CD14-positive monocyte (primary cell): ENCODE measurements at regions not wholly inside any gene's neighbourhood (a gene's known extent, or its start where the extent isn't known, plus 50 kb on each side); places are given as distances from the start of the nearest gene placed in this dataset.

Source experiments
- DNase-seq, 3 donors: peaks; one replicate each; pipeline ENCODE4 v3.0.0-alpha.2; 2011 to 2022
- H2AFZ ChIP-seq: 2 replicates; pipeline ENCODE4 v1.6.0; 2012; ENCODE audit warnings: mild to moderate bottlenecking, low read depth, low read length, inconsistent platforms; ENCODE audit not compliant: insufficient read depth, poor library complexity, severe bottlenecking
- H3K27ac ChIP-seq, 2 donors: 1 replicate in 1 of 2; 2 replicates in 1 of 2; pipeline ENCODE4 v1.5.1; 2012 to 2013; ENCODE audit warnings: low read length in 2 of 2, control low read depth in 1 of 2, inconsistent platforms in 1 of 2, low read depth in 1 of 2, mild to moderate bottlenecking in 1 of 2
- H3K27me3 ChIP-seq, 2 donors: one replicate each; pipeline versions ENCODE4 v1.6.0 to v1.6.1; 2011 to 2013; ENCODE audit warnings: low read length in 2 of 2; ENCODE audit not compliant: control insufficient read depth in 2 of 2, insufficient read depth in 2 of 2
- H3K36me3 ChIP-seq, 2 donors: replicated peaks in 1 of 2; 1 replicate in 1 of 2; 2 replicates in 1 of 2; pipeline versions ENCODE4 v1.5.1 to v1.6.1; 2012 to 2013; ENCODE audit warnings: low read length in 2 of 2, control low read depth in 1 of 2, inconsistent platforms in 1 of 2, mild to moderate bottlenecking in 1 of 2; ENCODE audit not compliant: insufficient read depth in 2 of 2, control insufficient read depth in 1 of 2
- H3K4me1 ChIP-seq, 2 donors: 1 replicate in 1 of 2; 2 replicates in 1 of 2; pipeline versions ENCODE4 v1.5.1 to v1.6.1; 2012 to 2013; ENCODE audit warnings: low read length in 2 of 2, control low read depth in 1 of 2, inconsistent platforms in 1 of 2, mild to moderate bottlenecking in 1 of 2, moderate library complexity in 1 of 2; ENCODE audit not compliant: insufficient read depth in 2 of 2, control insufficient read depth in 1 of 2
- H3K4me2 ChIP-seq: replicated peaks from 2 replicates; pipeline ENCODE3; 2012; ENCODE audit warnings: low read length, moderate library complexity, mild to moderate bottlenecking; ENCODE audit not compliant: poor library complexity, severe bottlenecking; ENCODE audit errors: extremely low read depth
- H3K4me3 ChIP-seq, 3 experiments: fragments of 200-600 bp in 1 of 3; sonication (generic) in 1 of 3; replicated peaks in 1 of 3; 1 replicate in 2 of 3; 2 replicates in 1 of 3; pipeline ENCODE4 v1.5.1; 2011 to 2013; ENCODE audit warnings: low read length in 3 of 3, mild to moderate bottlenecking in 3 of 3, control low read depth in 2 of 3, low read depth in 2 of 3, inconsistent platforms in 1 of 3, moderate library complexity in 1 of 3
- H3K79me2 ChIP-seq: 2 replicates; pipeline ENCODE4 v1.6.0; 2012; ENCODE audit warnings: mild to moderate bottlenecking, control low read depth, inconsistent platforms, low read length, moderate library complexity; ENCODE audit not compliant: insufficient read depth
- H3K9ac ChIP-seq: 2 replicates; pipeline ENCODE4 v1.6.0; 2017; ENCODE audit warnings: low read length, mild to moderate bottlenecking; ENCODE audit not compliant: insufficient read depth, poor library complexity, severe bottlenecking
- H3K9me3 ChIP-seq, 2 donors: replicated peaks in 1 of 2; 1 replicate in 1 of 2; 2 replicates in 1 of 2; pipeline versions ENCODE4 v1.5.1 to v1.6.1; 2012 to 2013; ENCODE audit warnings: low read length in 2 of 2, control low read depth in 1 of 2; ENCODE audit not compliant: control insufficient read depth in 1 of 2, insufficient read depth in 1 of 2
- H4K20me1 ChIP-seq: 2 replicates; pipeline ENCODE4 v1.6.0; 2012; ENCODE audit warnings: mild to moderate bottlenecking, low read length, control low read depth, moderate library complexity; ENCODE audit not compliant: insufficient read depth
- H3K27ac Mint-ChIP-seq, 7 donors: one replicate each; pipeline ENCODE4 v1.8.0; 2020; ENCODE audit warnings: mild to moderate bottlenecking in 7 of 7, mixed read lengths in 7 of 7, moderate library complexity in 6 of 7, inconsistent platforms in 2 of 7
- H3K27me3 Mint-ChIP-seq, 3 donors: one replicate each; pipeline ENCODE4 v1.8.0; 2021 to 2022; ENCODE audit warnings: low read depth in 3 of 3, mild to moderate bottlenecking in 3 of 3, mixed read lengths in 3 of 3, moderate library complexity in 3 of 3, inconsistent platforms in 1 of 3
- H3K36me3 Mint-ChIP-seq, 2 donors: one replicate each; pipeline ENCODE4 v1.8.0; 2020; ENCODE audit warnings: mixed read lengths in 2 of 2, inconsistent platforms in 1 of 2, mild to moderate bottlenecking in 1 of 2
- H3K4me1 Mint-ChIP-seq: one replicate; pipeline ENCODE4 v1.8.0; 2020; ENCODE audit warnings: mild to moderate bottlenecking, mixed read lengths
- H3K4me3 Mint-ChIP-seq, 2 donors: one replicate each; pipeline ENCODE4 v1.8.0; 2020; ENCODE audit warnings: mild to moderate bottlenecking in 2 of 2, mixed read lengths in 2 of 2, moderate library complexity in 1 of 2
- H3K9me3 Mint-ChIP-seq, 7 donors: one replicate each; pipeline ENCODE4 v1.8.0; 2020 to 2022; ENCODE audit warnings: mixed read lengths in 7 of 7, mild to moderate bottlenecking in 6 of 7, moderate library complexity in 6 of 7, inconsistent platforms in 2 of 7
- CTCF ChIP-seq: fragments of 200-600 bp; IDR thresholded peaks from one replicate; pipeline ENCODE4 v1.8.0; 2022; ENCODE audit warnings: antibody characterized with exemption, mild to moderate bottlenecking
- WGBS: methylation state at CpG from one replicate; pipeline ENCODE4 v1.1.5; 2013; ENCODE audit warnings: missing lambda C conversion rate; ENCODE audit not compliant: insufficient coverage; 5-methylcytosine and 5-hydroxymethylcytosine counted together
- intact Hi-C, 2 donors: fragments of 100-400 bp; cut with micrococcal nuclease; formaldehyde crosslinking; loops; one replicate each; pipeline versions ENCODE4 v1.15.0 to v1.15.1; 2023

DNA sequence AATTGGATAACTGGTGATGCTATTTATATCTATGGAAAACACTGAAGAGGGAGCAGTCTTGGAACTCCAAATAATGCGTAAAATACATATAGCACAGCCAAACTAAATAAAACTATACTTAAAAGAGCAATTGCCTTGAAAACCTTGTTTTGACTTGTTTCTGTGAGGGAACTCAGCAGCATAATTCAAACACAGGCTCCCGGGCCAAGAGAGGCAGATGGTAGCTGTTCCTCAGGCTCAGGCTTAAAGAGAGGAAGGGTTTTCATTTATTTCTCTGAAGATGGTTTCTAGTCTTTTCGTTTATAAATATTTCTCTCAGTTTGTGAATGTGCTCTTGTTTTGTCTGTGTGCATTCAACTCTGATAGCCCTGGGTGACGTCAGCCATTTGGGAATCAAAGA lies 82.4 kb downstream of the FANCF start:
- DNase-seq, result no peak
- TF ChIP-seq CTCF, result no peak
- H4K20me1 ChIP-seq, result no peaks in the 10 kb centered on the region
- no peak overlapping the region for H3K27ac ChIP-seq
- no peaks in the 10 kb centered on the region for H3K4me1 Mint-ChIP-seq
- H3K36me3 Mint-ChIP-seq, result no peaks in the 10 kb centered on the region
- H2AFZ ChIP-seq, result no peak overlapping the region
- H3K27me3 ChIP-seq, result no peaks in the 10 kb centered on the region
- H3K4me3 ChIP-seq, result no peak overlapping the region
- peaks cover 0 to 2% (median 0%) of the 10 kb centered on the region in 7 donors for H3K9me3 Mint-ChIP-seq
- no peaks in the 10 kb centered on the region for H3K79me2 ChIP-seq
- H3K36me3 ChIP-seq, result no peaks in the 10 kb centered on the region
- intact Hi-C loops, result no loop called here
- no peak overlapping the region for H3K27ac Mint-ChIP-seq
- 71% methylated on average over 1 of the region's 4 CpGs for WGBS
- H3K4me1 ChIP-seq, result no peaks in the 10 kb centered on the region
- H3K9ac ChIP-seq, result no peak overlapping the region
- peaks cover 0 to 2% (median 0%) of the 10 kb centered on the region in 3 donors for H3K27me3 Mint-ChIP-seq
- no peak overlapping the region for H3K4me2 ChIP-seq
- no peaks in the 10 kb centered on the region for H3K9me3 ChIP-seq
- H3K4me3 Mint-ChIP-seq, result no peak overlapping the region

DNA sequence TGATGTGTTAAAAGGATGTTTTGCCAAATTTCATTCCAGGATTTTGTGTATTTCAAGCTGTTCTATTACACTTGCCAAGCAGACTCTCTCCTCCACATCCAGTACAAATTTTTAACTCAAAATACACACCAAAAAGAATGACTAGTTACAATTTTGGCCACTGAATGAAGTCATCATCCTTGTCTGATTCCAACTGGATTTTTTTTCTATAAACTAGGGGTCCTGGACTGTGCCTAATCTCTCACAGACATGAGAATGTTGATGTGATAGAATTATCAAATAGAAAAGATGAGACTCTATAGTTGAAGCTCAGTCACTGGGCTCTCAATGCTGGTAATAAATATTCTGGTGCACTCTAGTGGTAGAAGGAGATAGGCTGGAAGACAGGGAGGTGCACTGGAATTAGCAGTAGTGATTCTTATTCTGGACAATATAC lies 85.8 kb downstream of the FANCF start:
- no peaks in the 10 kb centered on the region for H3K27me3 ChIP-seq
- intact Hi-C loops, result no loop called here
- H3K27ac ChIP-seq, result no peak overlapping the region
- no peaks in the 10 kb centered on the region for H4K20me1 ChIP-seq
- H3K4me3 ChIP-seq, result no peak overlapping the region
- H3K9me3 ChIP-seq, result no peaks in the 10 kb centered on the region
- H3K4me2 ChIP-seq, result no peak overlapping the region
- H3K4me1 ChIP-seq, result no peaks in the 10 kb centered on the region
- H3K79me2 ChIP-seq, result no peaks in the 10 kb centered on the region
- no peak overlapping the region for H3K27ac Mint-ChIP-seq
- no peak for DNase-seq
- H3K4me3 Mint-ChIP-seq, result no peak overlapping the region
- H2AFZ ChIP-seq, result no peak overlapping the region
- H3K9ac ChIP-seq, result no peak overlapping the region
- no peak for TF ChIP-seq CTCF
- no peaks in the 10 kb centered on the region for H3K36me3 Mint-ChIP-seq
- no peaks in the 10 kb centered on the region for H3K36me3 ChIP-seq
- no peaks in the 10 kb centered on the region for H3K4me1 Mint-ChIP-seq
- no peaks in the 10 kb centered on the region for H3K9me3 Mint-ChIP-seq
- peaks cover 0 to 2% (median 0%) of the 10 kb centered on the region in 3 donors for H3K27me3 Mint-ChIP-seq
